Ecto neural progenitor cell (in vitro differentiated cells): ENCODE measurements at regions not wholly inside any gene's neighbourhood (a gene's known extent, or its start where the extent isn't known, plus 50 kb on each side); places are given as distances from the start of the nearest gene placed in this dataset.

Experiments used
- DNase-seq: peaks from one replicate; pipeline ENCODE4 v3.0.0-alpha.2; 2018; ENCODE audit warnings: low spot score

DNA sequence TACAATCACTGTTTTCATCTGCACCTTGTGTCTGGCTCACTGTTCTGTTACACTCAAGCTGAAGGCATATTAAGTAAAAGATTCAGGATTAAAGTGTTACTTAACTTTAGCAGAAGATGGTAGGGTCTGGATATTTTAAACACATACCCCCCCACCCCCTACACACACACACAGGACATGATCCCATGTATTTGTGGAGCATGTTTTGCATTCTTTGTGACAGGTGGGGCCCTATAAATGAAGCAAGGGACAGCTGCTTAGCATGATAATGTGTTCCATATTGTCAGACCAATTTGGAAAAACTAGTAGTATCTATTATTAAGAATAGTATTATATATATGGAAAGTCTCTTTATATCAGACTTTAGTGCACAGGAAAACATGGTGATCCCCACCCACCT is 335.2 kb upstream of the TNP1 start:
- no peak for DNase-seq

DNA sequence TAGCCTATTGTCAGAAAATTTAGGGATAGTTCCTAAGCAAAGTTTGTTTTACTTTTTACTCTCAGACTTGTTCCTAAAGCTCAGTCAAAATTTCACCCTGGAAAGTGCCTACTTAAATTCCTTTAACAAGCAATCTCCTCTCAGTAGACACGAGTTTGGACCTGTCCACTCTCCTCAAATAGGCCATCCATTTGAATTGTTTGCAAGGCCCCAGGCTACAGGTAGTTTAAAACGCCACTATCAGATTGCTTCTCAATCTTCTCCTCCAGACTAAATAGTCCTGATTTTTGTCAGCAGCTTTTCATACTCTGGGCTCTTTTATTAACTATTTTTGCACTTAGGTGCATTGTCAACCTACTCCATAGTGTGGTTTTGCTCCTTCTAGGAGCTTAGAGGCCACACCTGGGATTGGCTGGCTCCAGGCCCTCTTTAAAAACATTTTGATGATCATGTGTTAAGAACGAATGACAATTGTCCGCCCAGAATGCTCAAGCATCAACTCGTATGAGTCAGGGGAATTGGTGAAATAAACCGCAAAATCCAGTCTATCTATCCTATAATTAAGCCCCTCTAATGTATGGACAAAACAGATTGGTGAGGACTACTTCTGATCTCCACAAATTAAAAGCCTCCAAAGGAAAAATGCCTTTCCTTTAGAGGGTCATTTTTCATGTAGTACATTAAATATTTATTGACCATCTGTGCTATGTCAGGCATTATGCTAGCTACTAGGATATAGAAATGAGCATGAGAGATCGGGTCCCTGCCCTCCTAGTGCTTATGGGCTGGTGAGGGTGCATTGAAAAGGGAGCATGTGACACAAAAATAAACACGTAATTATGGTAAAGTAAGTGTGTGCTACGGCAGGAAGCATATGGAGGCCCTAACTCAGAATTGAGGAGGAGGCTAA is 333.8 kb upstream of the TNP1 start:
- DNase-seq = no peak

GRCh38 chr2:217192366-217192765 is 332.5 kb upstream of the TNP1 start:
- no peak for DNase-seq

DNA sequence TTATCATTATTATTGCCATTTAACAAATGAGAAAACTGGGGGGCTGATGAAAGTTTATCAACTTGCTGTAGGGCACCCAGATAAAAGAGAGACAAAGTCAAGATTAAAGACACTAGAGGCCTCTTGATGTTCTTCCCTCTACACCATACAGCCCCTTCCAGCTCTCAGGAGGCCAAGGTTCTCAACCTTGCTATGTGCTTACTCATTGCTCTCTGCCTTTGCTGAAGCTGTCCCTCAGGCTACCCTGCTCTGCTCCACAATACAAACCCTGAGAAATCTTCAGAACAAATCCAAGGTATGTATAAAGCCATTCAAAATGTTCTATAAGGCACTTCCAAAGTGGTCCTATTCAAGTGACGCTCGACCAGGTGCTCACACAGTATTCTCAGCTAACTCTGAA is 329.9 kb upstream of the TNP1 start:
- no peak for DNase-seq

DNA sequence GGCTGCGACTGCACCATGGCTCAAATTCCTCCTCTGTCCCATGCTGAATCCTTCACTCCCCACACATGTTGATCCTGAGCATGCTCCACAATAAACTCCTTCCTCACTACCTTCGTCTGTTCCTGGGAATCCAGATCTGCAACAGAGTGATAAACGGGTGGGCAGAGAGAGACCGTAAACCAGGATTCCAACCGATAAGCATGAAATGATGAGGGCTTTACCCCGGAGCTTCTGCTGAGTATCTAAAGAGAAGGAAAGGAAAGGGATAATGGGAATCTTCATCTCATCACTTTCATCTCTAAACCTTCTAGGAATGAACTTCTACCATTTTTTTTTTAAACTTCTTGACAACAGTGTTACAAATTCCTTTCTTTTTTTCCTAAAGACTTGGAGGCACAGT is 329.3 kb upstream of the TNP1 start:
- DNase-seq = no peak

DNA sequence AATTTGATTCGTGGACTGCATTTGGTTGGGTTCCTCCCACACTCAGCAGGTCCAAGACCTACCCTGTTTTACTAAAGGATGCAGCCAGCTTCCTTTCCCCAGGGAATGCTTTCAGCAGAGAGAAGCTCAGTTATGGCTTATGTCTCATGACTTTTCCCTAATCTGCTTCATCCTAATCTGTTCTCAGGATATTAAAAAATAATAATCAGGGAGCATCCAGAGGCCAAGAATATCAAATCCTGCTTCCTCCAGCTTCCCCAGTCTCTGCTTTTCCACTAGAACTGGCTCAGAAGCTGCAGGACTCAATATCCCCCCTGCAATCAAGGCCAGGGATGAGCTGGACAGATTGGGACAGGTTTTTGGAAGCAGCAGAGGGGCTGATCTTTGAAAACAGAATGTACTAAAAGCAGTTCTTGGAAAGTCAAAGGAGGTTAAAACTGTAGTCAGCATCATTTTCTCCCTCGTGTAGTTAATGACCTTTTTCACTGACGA is 326.9 kb upstream of the TNP1 start:
- no peak for DNase-seq

- no peak for DNase-seq
Observed at GRCh38 chr2:217186152-217186551, 326.3 kb upstream of the TNP1 start.

DNA sequence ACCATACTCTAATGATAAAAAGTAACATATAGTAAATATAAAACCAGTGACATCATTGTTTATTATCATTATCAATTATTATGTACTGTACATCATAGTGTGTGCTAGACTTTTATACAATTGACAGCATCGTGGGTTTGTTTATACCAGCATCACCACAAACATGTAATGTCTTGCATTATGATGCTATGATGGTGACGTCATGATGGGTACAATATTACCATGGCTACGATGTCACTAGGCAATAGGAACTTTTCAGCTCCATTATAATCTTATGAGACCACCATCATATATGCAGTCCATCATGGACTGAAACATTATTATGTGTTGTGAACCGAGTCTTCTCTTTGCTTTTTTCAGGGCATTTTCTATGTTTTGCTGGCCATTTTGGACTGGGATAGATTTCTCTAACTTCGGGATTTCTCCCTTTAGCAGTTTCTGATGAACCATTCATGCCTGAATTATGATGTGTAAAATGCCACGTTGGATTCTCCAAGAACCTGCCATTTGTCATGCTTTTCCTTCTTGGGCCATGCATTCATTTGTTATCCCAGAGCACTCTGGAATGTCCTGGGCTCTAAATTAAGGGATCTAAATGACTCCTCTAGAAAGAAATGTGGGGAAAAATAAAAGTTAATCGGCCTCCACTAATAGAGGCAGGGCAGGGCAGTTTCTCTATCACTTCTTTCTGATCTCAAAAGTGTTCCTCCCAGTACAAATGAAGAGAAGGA is 325.6 kb upstream of the TNP1 start:
- no peak for DNase-seq

DNA sequence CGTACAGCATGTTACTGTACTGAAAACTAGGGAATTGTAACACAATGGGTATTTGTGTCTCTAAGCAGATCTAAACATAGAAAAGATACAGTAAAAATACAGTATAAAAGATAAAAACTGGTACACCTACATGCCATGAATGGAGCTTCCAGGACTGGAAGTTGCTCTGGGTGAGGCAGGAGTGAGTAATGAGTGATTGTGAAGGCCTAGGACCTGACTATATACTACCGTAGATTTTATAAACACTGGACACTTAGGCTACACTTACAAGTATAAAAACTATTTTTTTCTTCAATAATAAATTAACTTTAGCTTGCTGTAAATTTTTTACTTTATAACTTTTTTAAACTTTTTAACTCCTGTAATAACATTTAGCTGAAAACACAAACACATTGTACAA is 324.4 kb upstream of the TNP1 start:
- no peak for DNase-seq

GRCh38 chr2:217183471-217183870 is 323.6 kb upstream of the TNP1 start:
- no peak for DNase-seq

- DNase-seq = no peak
Observed at GRCh38 chr2:217182926-217183325, 323.1 kb upstream of the TNP1 start.

DNA sequence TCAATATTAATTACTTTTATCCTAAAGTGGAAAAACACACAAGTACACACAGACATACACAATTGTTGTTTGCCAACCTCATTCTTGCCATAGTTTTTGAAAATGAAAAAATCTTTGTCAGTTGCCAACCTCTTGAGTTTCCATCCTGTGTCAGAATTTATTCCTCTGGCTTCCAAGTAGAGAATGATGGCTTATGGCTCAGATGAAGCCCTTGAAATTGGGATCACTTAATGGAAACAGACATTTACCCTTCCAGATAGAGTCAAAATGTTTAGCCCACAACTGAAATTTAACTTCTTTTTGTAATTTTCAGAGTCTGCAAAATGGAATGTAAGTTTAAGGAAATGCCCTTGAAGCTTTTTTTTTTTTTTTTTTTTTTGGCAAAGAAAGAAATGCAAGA is 321.6 kb upstream of the TNP1 start:
- DNase-seq = no peak

- DNase-seq = no peak
Observed at GRCh38 chr2:217179854-217180253, 320.0 kb upstream of the TNP1 start.

- DNase-seq = no peak
Observed at GRCh38 chr2:217178341-217178740, 318.5 kb upstream of the TNP1 start.

DNA sequence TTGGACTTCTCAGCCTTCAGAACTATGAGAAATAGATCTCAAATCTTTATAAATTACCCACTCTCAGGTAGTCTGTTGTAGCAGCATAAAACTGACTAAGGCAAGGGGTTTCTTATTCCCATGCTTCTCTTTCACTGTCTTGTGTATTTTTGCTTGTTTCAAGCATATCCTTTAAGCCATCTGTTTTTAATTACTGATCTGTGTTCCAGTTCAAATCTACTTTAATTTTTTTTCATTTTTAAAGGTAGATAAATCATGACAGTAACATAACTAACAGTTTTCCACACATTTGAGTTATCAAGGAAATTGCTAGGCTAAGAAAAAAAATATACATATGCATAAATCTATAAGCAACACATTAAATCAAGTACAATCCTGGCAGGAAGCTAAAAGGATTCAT is 317.9 kb upstream of the TNP1 start:
- no peak for DNase-seq

DNA sequence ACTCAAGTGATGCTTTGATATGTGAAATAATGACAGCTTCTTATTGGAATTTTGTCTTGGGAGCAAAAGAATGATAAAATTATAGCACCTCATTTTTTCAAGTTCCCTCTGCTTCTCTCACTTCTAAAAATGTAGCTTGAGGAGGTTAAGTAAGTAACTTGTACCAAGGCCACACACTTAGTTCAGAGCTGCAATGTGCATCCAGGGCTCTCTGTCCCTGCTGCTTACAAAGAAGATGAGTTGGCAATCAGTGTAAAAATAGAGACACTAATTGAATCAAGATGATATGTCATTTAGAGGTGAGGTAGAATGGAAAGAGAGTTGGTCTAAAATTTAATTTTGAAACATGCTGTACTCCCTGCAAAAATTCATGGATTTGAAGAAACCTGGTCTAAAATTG is 312.0 kb upstream of the TNP1 start:
- no peak for DNase-seq

GRCh38 chr2:217168496-217168895 is 308.6 kb upstream of the TNP1 start:
- DNase-seq = no peak

- DNase-seq = no peak
Observed at GRCh38 chr2:217167531-217167930, 307.7 kb upstream of the TNP1 start.

DNA sequence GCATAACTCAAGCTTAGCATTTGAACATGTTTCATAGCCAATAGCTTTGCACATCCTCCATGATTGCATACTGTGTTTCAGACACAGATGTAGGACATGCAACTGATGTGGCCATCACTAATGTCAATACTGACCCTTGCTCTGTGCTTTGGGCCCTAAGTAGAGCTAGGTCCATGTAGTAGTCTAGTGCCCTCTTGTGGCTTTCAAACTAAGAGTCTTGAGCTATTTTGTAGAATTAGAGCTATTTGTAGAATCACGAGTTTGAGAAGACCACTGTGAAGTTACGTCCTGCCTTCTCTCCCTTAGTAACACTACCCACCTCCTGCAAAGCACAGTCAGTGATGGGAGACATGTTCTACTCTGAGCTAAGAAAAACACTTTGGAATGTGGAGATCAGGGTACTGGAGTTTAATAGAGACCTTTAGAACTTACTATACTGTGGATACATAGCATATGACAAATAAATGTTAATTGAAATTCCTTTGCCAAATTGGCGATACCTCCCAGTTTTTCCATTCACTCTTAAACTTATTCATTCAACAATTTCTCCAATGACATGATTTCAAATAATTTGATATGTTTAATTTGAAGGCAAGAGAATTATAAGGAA is 306.5 kb upstream of the TNP1 start:
- no peak for DNase-seq

DNA sequence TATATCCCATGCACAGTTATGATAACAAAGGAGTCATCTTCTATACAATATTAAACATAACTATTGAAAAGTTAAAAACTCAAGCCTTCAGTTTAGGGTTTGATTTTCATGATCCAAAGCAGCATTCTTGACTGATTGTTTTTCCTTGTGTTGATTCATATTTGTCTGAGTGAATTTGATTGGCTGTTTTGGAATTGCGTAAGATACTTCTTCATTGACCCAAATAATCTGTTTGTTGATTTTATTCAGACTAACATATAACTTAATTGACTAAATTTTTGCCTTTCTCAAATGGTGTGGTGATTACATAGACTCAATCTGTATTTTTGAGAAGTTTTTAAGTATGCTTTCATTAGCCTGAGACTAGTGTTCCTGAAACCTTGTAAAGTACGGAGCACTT is 305.7 kb upstream of the TNP1 start:
- DNase-seq = no peak

GRCh38 chr2:217163987-217164386 is 304.1 kb upstream of the TNP1 start:
- DNase-seq = no peak

GRCh38 chr2:217162533-217162932 is 302.7 kb upstream of the TNP1 start:
- no peak for DNase-seq
